Lower leg skin (tissue), 3 donors: ENCODE measurements at regions not wholly inside any gene's neighbourhood (a gene's known extent, or its start where the extent isn't known, plus 50 kb on each side); places are given as distances from the start of the nearest gene placed in this dataset.

ENCODE experiments used
- POLR2A ChIP-seq, 2 donors: fragments of 450-650 bp; IDR thresholded peaks; one replicate each; pipeline ENCODE4 v1.6.1; 2016 to 2017; ENCODE audit warnings: antibody characterized with exemption in 2 of 2, mild to moderate bottlenecking in 1 of 2, moderate library complexity in 1 of 2
- TF ChIP-seq, protein P1 (sequence below), 3 donors: fragments of 450-650 bp; IDR thresholded peaks; one replicate each; pipeline ENCODE4 v1.5.1; 2016; ENCODE audit warnings: antibody characterized with exemption in 3 of 3, mild to moderate bottlenecking in 3 of 3, moderate library complexity in 2 of 3

DNA sequence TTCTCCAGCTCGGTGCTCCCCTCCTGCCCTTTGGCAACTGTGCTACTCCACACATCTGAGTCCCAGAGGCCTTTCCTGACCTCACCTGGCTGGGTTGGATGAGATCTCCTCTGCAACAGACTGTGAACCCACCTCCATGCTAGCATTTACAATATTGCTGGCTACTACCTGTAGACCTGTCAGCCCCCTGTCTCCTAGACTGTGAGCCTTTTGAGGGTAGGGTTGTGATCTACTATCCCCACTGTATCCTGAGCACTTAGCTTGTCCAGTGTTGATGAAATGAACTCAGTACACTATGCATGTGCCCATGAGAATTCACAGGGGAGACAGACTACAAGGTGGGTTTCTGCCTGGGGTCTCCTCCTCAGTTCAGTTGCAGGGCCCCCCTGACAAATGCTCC, 70.1 kb downstream of the C1QL2 start:
- TF ChIP-seq, protein P1, sequence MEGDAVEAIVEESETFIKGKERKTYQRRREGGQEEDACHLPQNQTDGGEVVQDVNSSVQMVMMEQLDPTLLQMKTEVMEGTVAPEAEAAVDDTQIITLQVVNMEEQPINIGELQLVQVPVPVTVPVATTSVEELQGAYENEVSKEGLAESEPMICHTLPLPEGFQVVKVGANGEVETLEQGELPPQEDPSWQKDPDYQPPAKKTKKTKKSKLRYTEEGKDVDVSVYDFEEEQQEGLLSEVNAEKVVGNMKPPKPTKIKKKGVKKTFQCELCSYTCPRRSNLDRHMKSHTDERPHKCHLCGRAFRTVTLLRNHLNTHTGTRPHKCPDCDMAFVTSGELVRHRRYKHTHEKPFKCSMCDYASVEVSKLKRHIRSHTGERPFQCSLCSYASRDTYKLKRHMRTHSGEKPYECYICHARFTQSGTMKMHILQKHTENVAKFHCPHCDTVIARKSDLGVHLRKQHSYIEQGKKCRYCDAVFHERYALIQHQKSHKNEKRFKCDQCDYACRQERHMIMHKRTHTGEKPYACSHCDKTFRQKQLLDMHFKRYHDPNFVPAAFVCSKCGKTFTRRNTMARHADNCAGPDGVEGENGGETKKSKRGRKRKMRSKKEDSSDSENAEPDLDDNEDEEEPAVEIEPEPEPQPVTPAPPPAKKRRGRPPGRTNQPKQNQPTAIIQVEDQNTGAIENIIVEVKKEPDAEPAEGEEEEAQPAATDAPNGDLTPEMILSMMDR (IDR thresholded peaks at IDR 0.05): no peak
- no peak for TF ChIP-seq POLR2A (IDR thresholded peaks at IDR 0.05)
